ENCODE measurements at regions not wholly inside any gene's neighbourhood (a gene's known extent, or its start where the extent isn't known, plus 50 kb on each side); places are given as distances from the start of the nearest gene placed in this dataset.

- no peak for DNase-seq (ENCODE audit: low spot score)
- TF ChIP-seq CTCF (IDR thresholded peaks at IDR 0.05; ENCODE audit: extremely low read depth, missing control alignments) = no peak
Observed at GRCh38 chr12:89256060-89256459, 96.2 kb downstream of the DUSP6 start.

GRCh38 chr12:89253488-89253887 is 98.8 kb downstream of the DUSP6 start:
- DNase-seq (ENCODE audit: low spot score) = no peak
- no peak for TF ChIP-seq CTCF (IDR thresholded peaks at IDR 0.05; ENCODE audit: extremely low read depth, missing control alignments)

GRCh38 chr12:89252284-89252683 is 100.0 kb downstream of the DUSP6 start:
- TF ChIP-seq CTCF (IDR thresholded peaks at IDR 0.05; ENCODE audit: extremely low read depth, missing control alignments) = no peak
- DNase-seq (ENCODE audit: low spot score) = no peak

GRCh38 chr12:89251342-89252271 is 100.7 kb downstream of the DUSP6 start:
- no peak for DNase-seq (ENCODE audit: low spot score)
- TF ChIP-seq CTCF (IDR thresholded peaks at IDR 0.05; ENCODE audit: extremely low read depth, missing control alignments) = no peak

- no peak for DNase-seq (ENCODE audit: low spot score)
Observed at GRCh38 chr12:89250636-89251035, 101.7 kb downstream of the DUSP6 start.

GRCh38 chr12:89250213-89250612 is 102.1 kb downstream of the DUSP6 start:
- TF ChIP-seq CTCF (IDR thresholded peaks at IDR 0.05; ENCODE audit: extremely low read depth, missing control alignments) = no peak
- no peak for DNase-seq (ENCODE audit: low spot score)

More at GRCh38 chr12:89250636-89251035, 101.7 kb downstream of the DUSP6 start:
- TF ChIP-seq CTCF (IDR thresholded peaks at IDR 0.05; ENCODE audit: extremely low read depth, missing control alignments) = no peak

- DNase-seq (ENCODE audit: low spot score) = no peak
- no peak for TF ChIP-seq CTCF (IDR thresholded peaks at IDR 0.05; ENCODE audit: extremely low read depth, missing control alignments)
Observed at GRCh38 chr12:89247967-89248366, 104.3 kb downstream of the DUSP6 start.

All from GM20000 (cell line).